MCF 10A (cell line): ENCODE measurements at regions not wholly inside any gene's neighbourhood (a gene's known extent, or its start where the extent isn't known, plus 50 kb on each side); places are given as distances from the start of the nearest gene placed in this dataset.

ENCODE experiments used
- BruUV-seq: library from RNA; stranded (reverse); fragments of 400-500 nt; replicated peaks from 2 replicates; lab custom pipeline; 2021; lab: Mats Ljungman, UMichigan
- CTCF ChIA-PET: fragments of 300-600 bp; sonication (Branson Sonifier 250); formaldehyde crosslinking; extraction: SDS; loops from one replicate; lab custom pipeline; 2021; ENCODE audit warnings: antibody characterized with exemption, inconsistent platforms; lab: Yijun Ruan, JAX
- POLR2A ChIA-PET: fragments of 300-600, 350-650 bp; sonication (Branson Sonifier 250); formaldehyde crosslinking; extraction: SDS; loops from one replicate; lab custom pipeline; 2020; ENCODE audit warnings: antibody characterized with exemption, inconsistent platforms; lab: Yijun Ruan, JAX
- DNase-seq: peaks from one replicate; pipeline ENCODE4 v3.0.0-alpha.2; 2018; ENCODE audit not compliant: unreplicated experiment
- H3K27ac Mint-ChIP-seq: one replicate; pipeline ENCODE4 v1.8.0; 2022; ENCODE audit warnings: mild to moderate bottlenecking, low read depth, mixed read lengths; ENCODE audit not compliant: unreplicated experiment
- H3K27me3 Mint-ChIP-seq: one replicate; pipeline ENCODE4 v1.8.0; 2022; ENCODE audit warnings: mixed read lengths; ENCODE audit not compliant: insufficient read depth, unreplicated experiment
- H3K36me3 Mint-ChIP-seq: one replicate; pipeline ENCODE4 v1.8.0; 2022; ENCODE audit warnings: mild to moderate bottlenecking, moderate library complexity, mixed read lengths; ENCODE audit not compliant: insufficient read depth, unreplicated experiment
- H3K4me1 Mint-ChIP-seq: one replicate; pipeline ENCODE4 v1.8.0; 2022; ENCODE audit warnings: mixed read lengths; ENCODE audit not compliant: insufficient read depth, unreplicated experiment
- H3K4me3 Mint-ChIP-seq: one replicate; pipeline ENCODE4 v1.8.0; 2022; ENCODE audit warnings: mild to moderate bottlenecking, moderate library complexity, mixed read lengths; ENCODE audit not compliant: unreplicated experiment
- H3K9me3 Mint-ChIP-seq: one replicate; pipeline ENCODE4 v1.8.0; 2022; ENCODE audit warnings: mixed read lengths; ENCODE audit not compliant: unreplicated experiment
- CTCF ChIP-seq: fragments of 200-600 bp; IDR thresholded peaks from one replicate; pipeline ENCODE4 v1.8.0; 2022; ENCODE audit warnings: antibody characterized with exemption, mild to moderate bottlenecking; ENCODE audit not compliant: unreplicated experiment
- intact Hi-C: fragments of 100-400 bp; cut with micrococcal nuclease; formaldehyde crosslinking; loops from 2 replicates; pipeline ENCODE4 v1.14.1; 2022

GRCh38 chr3:94413336-94414108 lies 350.7 kb downstream of the NSUN3 start:
- Mint-ChIP-seq H3K36me3 (no peaks in the 10 kb centered on the region), H3K27ac (no peak overlapping the region), H3K4me3 (no peak overlapping the region), H3K9me3 (no peaks in the 10 kb centered on the region), H3K4me1 (peaks cover 19% of the 10 kb centered on the region), H3K27me3 (no peaks in the 10 kb centered on the region)
- no TSS peak for BruUV-seq
- no peak for TF ChIP-seq CTCF
- peak; percentile 47 for DNase-seq
- ChIA-PET CTCF (interaction anchor here (0.6 kb wide), 1 partner anchor 398 kb away, joined by 4 read pairs; no protein-coding TSS in a partner anchor), POLR2A (interaction anchor here (0.6 to 0.7 kb wide), 2 partner anchors 20 to 829 kb away, joined by 3 read pairs; no protein-coding TSS in a partner anchor)
- intact Hi-C loops = no loop called here

DNA sequence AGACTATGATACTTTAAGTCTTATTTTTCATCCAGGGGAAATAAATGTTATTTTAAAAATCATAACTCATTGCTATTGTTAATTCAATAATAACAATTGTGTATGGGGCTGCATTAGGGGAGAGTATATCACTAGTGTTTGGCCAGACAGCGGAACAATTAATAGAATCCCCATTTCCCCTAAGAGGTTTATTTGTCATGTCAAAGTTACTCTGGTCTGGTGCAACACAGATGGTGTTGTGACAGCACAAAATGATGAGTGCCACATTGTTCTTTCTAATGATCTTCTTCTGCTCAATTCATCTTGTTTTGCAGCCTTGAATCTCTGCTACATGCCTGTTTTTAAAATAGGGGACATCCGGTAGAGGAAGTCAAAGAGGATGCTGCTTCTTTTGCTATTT lies 351.6 kb downstream of the NSUN3 start:
- Mint-ChIP-seq H3K9me3 (no peaks in the 10 kb centered on the region), H3K27ac (no peak overlapping the region), H3K27me3 (no peaks in the 10 kb centered on the region), H3K36me3 (no peaks in the 10 kb centered on the region), H3K4me3 (no peak overlapping the region), H3K4me1 (peaks cover 19% of the 10 kb centered on the region)
- no peak for DNase-seq
- TF ChIP-seq CTCF = no peak
- BruUV-seq = no TSS peak
- ChIA-PET CTCF (interaction anchor here (0.6 kb wide), 1 partner anchor 398 kb away, joined by 4 read pairs; no protein-coding TSS in a partner anchor), POLR2A (no interaction called here)
- intact Hi-C loops = no loop called here

DNA sequence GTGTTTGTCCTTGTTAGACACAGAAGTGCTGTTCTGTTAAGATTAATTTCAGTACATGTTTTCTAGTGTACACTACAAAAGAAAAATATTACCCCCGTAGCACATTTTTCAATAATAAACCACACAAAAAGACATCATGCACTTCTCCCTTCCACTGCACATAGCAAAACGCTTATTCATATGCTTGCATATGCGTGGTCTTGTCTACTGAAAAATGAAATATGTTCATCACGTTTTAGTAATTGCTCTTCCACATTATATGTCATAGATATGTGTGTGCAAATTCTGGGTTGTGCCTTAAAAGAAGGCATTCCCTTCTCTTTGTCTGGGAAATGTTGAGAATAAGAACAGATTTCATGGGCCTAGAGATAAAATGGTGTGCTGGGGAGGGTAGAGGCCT lies 353.9 kb downstream of the NSUN3 start:
- BruUV-seq = no TSS peak
- Mint-ChIP-seq H3K9me3 (no peaks in the 10 kb centered on the region), H3K27ac (no peak overlapping the region), H3K4me3 (no peak overlapping the region), H3K36me3 (no peaks in the 10 kb centered on the region), H3K27me3 (no peaks in the 10 kb centered on the region), H3K4me1 (peaks cover 19% of the 10 kb centered on the region)
- DNase-seq = no peak
- no peak for TF ChIP-seq CTCF
- CTCF ChIA-PET = no interaction called here
- intact Hi-C loops = no loop called here
- POLR2A ChIA-PET = no interaction called here

- Mint-ChIP-seq H3K36me3 (peaks cover 6% of the 10 kb centered on the region), H3K4me1 (peaks cover 13% of the 10 kb centered on the region), H3K27me3 (no peaks in the 10 kb centered on the region), H3K4me3 (no peak overlapping the region), H3K9me3 (no peaks in the 10 kb centered on the region), H3K27ac (no peak overlapping the region)
- DNase-seq = no peak
- ChIA-PET POLR2A (no interaction called here), CTCF (no interaction called here)
- TF ChIP-seq CTCF = no peak
- intact Hi-C loops = no loop called here
- no TSS peak for BruUV-seq
Measured at GRCh38 chr3:94417963-94418455, 355.1 kb downstream of the NSUN3 start.
